Midbrain (tissue), 1 donor: ENCODE measurements at regions not wholly inside any gene's neighbourhood (a gene's known extent, or its start where the extent isn't known, plus 50 kb on each side); places are given as distances from the start of the nearest gene placed in this dataset.
"Not testable (repeated sequence)": the region's sequence is repeated elsewhere in the genome, so short reads cannot be mapped to it uniquely, and the experiment has no call there.

Experiments used
- DNase-seq: peaks from one replicate; lab custom pipeline; 2025; lab: John Stamatoyannopoulos, UW

- DNase-seq: no peak
Observed at GRCh38 chr1:239112101-239112935, 274.1 kb upstream of the CHRM3 start.

- no peak for DNase-seq
Observed at GRCh38 chr1:239107676-239108075, 278.7 kb upstream of the CHRM3 start.

- DNase-seq: not testable (repeated sequence)
Observed at GRCh38 chr1:239106689-239107088, 279.7 kb upstream of the CHRM3 start.

- DNase-seq: no peak
Observed at GRCh38 chr1:239098400-239099037, 287.8 kb upstream of the CHRM3 start.

GRCh38 chr1:239091537-239091936 lies 294.8 kb upstream of the CHRM3 start:
- no peak for DNase-seq

GRCh38 chr1:239084459-239085080 lies 301.8 kb upstream of the CHRM3 start:
- no peak for DNase-seq

GRCh38 chr1:239081947-239082346 lies 304.4 kb upstream of the CHRM3 start:
- not testable (repeated sequence) for DNase-seq

GRCh38 chr1:239067480-239067879 lies 318.9 kb upstream of the CHRM3 start:
- no peak for DNase-seq

- DNase-seq: no peak
Observed at GRCh38 chr1:239067058-239067457, 319.3 kb upstream of the CHRM3 start.

- DNase-seq: no peak
Observed at GRCh38 chr1:239061770-239062169, 324.6 kb upstream of the CHRM3 start.

- DNase-seq: no peak
Observed at GRCh38 chr1:239058190-239058589, 328.2 kb upstream of the CHRM3 start.

GRCh38 chr1:239056940-239057339 lies 329.4 kb upstream of the CHRM3 start:
- no peak for DNase-seq

- no peak for DNase-seq
Observed at GRCh38 chr1:239053279-239053678, 333.1 kb upstream of the CHRM3 start.

- no peak for DNase-seq
Observed at GRCh38 chr1:239049571-239049970, 336.8 kb upstream of the CHRM3 start.

- no peak for DNase-seq
Observed at GRCh38 chr1:239044829-239045228, 341.5 kb upstream of the CHRM3 start.

GRCh38 chr1:239040523-239040922 lies 345.8 kb upstream of the CHRM3 start:
- DNase-seq: no peak

- DNase-seq: no peak
Observed at GRCh38 chr1:239031310-239031709, 355.1 kb upstream of the CHRM3 start.

GRCh38 chr1:239025997-239026694 lies 360.2 kb upstream of the CHRM3 start:
- DNase-seq: no peak

GRCh38 chr1:239025223-239025622 lies 361.1 kb upstream of the CHRM3 start:
- DNase-seq: no peak

- no peak for DNase-seq
Observed at GRCh38 chr1:239023732-239024360, 362.5 kb upstream of the CHRM3 start.

- no peak for DNase-seq
Observed at GRCh38 chr1:239016337-239016736, 370.0 kb upstream of the CHRM3 start.

- no peak for DNase-seq
Observed at GRCh38 chr1:239011382-239011781, 375.0 kb upstream of the CHRM3 start.
